ENCODE measurements at regions not wholly inside any gene's neighbourhood (a gene's known extent, or its start where the extent isn't known, plus 50 kb on each side); places are given as distances from the start of the nearest gene placed in this dataset.

DNA sequence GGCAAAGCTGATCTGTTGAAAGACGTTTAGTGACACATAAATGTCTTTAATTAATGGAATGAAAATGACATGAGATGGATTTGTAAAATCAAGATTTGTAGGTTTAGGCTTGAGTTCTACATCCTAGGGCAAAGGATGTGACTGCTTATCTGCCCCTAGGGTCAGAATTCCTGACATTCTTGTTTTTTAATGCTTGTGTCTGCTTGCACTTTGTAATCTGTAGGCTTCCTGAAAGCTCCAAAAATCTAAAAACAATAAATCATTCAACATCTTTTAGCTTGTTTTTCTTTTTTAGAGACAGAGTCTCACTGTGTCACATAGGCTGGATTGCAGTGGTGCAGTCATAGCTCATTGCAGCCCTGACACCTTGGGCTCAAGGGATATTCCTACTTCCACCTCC, 107.9 kb upstream of the MLIP start:
- TF ChIP-seq, protein P1, sequence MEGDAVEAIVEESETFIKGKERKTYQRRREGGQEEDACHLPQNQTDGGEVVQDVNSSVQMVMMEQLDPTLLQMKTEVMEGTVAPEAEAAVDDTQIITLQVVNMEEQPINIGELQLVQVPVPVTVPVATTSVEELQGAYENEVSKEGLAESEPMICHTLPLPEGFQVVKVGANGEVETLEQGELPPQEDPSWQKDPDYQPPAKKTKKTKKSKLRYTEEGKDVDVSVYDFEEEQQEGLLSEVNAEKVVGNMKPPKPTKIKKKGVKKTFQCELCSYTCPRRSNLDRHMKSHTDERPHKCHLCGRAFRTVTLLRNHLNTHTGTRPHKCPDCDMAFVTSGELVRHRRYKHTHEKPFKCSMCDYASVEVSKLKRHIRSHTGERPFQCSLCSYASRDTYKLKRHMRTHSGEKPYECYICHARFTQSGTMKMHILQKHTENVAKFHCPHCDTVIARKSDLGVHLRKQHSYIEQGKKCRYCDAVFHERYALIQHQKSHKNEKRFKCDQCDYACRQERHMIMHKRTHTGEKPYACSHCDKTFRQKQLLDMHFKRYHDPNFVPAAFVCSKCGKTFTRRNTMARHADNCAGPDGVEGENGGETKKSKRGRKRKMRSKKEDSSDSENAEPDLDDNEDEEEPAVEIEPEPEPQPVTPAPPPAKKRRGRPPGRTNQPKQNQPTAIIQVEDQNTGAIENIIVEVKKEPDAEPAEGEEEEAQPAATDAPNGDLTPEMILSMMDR (conservative IDR thresholded peaks at IDR 0.05; ENCODE audit: low read depth, low read length) = no peak
- TF ChIP-seq, protein P2, sequence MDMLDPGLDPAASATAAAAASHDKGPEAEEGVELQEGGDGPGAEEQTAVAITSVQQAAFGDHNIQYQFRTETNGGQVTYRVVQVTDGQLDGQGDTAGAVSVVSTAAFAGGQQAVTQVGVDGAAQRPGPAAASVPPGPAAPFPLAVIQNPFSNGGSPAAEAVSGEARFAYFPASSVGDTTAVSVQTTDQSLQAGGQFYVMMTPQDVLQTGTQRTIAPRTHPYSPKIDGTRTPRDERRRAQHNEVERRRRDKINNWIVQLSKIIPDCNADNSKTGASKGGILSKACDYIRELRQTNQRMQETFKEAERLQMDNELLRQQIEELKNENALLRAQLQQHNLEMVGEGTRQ (IDR thresholded peaks at IDR 0.05; ENCODE audit: low read depth, low read length) = no peak
- TF ChIP-seq POLR2A (IDR thresholded peaks at IDR 0.05; ENCODE audit: low read depth, low read length) = no peak
- no peak for TF ChIP-seq MXI1 (IDR thresholded peaks at IDR 0.05; ENCODE audit: borderline replicate concordance, low read depth, low read length)
- TF ChIP-seq CEBPB (IDR thresholded peaks at IDR 0.05; ENCODE audit: low read depth, low read length) = no peak
- TF ChIP-seq FOS (IDR thresholded peaks at IDR 0.05; ENCODE audit: low read depth, low read length) = no peak
- no peak for TF ChIP-seq BHLHE40 (IDR thresholded peaks at IDR 0.05; ENCODE audit: low read depth, low read length)
- TF ChIP-seq, protein P3, sequence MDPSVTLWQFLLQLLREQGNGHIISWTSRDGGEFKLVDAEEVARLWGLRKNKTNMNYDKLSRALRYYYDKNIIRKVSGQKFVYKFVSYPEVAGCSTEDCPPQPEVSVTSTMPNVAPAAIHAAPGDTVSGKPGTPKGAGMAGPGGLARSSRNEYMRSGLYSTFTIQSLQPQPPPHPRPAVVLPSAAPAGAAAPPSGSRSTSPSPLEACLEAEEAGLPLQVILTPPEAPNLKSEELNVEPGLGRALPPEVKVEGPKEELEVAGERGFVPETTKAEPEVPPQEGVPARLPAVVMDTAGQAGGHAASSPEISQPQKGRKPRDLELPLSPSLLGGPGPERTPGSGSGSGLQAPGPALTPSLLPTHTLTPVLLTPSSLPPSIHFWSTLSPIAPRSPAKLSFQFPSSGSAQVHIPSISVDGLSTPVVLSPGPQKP (IDR thresholded peaks at IDR 0.05; ENCODE audit: borderline replicate concordance, low read depth, low read length) = no peak
- no peak for TF ChIP-seq RAD21 (IDR thresholded peaks at IDR 0.05; ENCODE audit: low read length)

Data from IMR-90 (cell line).